Upper lobe of right lung (tissue), 1 donor: ENCODE measurements at regions not wholly inside any gene's neighbourhood (a gene's known extent, or its start where the extent isn't known, plus 50 kb on each side); places are given as distances from the start of the nearest gene placed in this dataset.

Experiments
- ATAC-seq: fragments of 200-7000 bp; cut with Tn5 transposase; one replicate; pipeline ENCODE4 v1.9.1; 2020; ENCODE audit warnings: mild to moderate bottlenecking, moderate library complexity
- DNase-seq: peaks from one replicate; pipeline ENCODE4 v3.0.0-alpha.2; 2020
- H3K27ac ChIP-seq: fragments of 200-600 bp; one replicate; pipeline ENCODE4 v1.8.0; 2022
- H3K27me3 ChIP-seq: fragments of 200-600 bp; one replicate; pipeline ENCODE4 v1.8.0; 2022; ENCODE audit warnings: mild to moderate bottlenecking
- H3K36me3 ChIP-seq: fragments of 200-600 bp; one replicate; pipeline ENCODE4 v1.8.0; 2022
- H3K4me1 ChIP-seq: fragments of 200-600 bp; one replicate; pipeline ENCODE4 v1.8.0; 2022
- H3K4me3 ChIP-seq: fragments of 200-600 bp; one replicate; pipeline ENCODE4 v1.8.0; 2022; ENCODE audit warnings: mild to moderate bottlenecking
- H3K9me3 ChIP-seq: fragments of 200-600 bp; one replicate; pipeline ENCODE4 v1.8.0; 2022
- CTCF ChIP-seq: fragments of 200-600 bp; IDR thresholded peaks from one replicate; pipeline ENCODE4 v1.8.0; 2022; ENCODE audit warnings: antibody characterized with exemption
- intact Hi-C: fragments of 100-400 bp; cut with DNase I; formaldehyde crosslinking; loops from one replicate; pipeline ENCODE4 v1.11.0; 2022
- donor health status: DM: no; HTN: yes; CAD: no; lungs with severe emphysema.

GRCh38 chr3:181581656-181582055, 130.1 kb upstream of the SOX2 start:
- no peaks in the 10 kb centered on the region for H3K9me3 ChIP-seq
- TF ChIP-seq CTCF, result no peak
- no peaks in the 10 kb centered on the region for H3K36me3 ChIP-seq
- intact Hi-C loops, result no loop called here
- no peak overlapping the region for H3K4me3 ChIP-seq
- H3K27me3 ChIP-seq, result no peaks in the 10 kb centered on the region
- no peaks in the 10 kb centered on the region for H3K4me1 ChIP-seq
- H3K27ac ChIP-seq, result no peak overlapping the region
- ATAC-seq, result no peak
- no peak for DNase-seq

GRCh38 chr3:181578743-181579142, 133.0 kb upstream of the SOX2 start:
- Histone ChIP-seq H3K4me3 (no peak overlapping the region), H3K9me3 (no peaks in the 10 kb centered on the region), H3K4me1 (no peaks in the 10 kb centered on the region), H3K36me3 (no peaks in the 10 kb centered on the region), H3K27ac (no peak overlapping the region), H3K27me3 (no peaks in the 10 kb centered on the region)
- intact Hi-C loops, result no loop called here
- ATAC-seq (no peak), DNase-seq (no peak)
- TF ChIP-seq CTCF, result no peak

- intact Hi-C loops, result no loop called here
- Histone ChIP-seq H3K4me3 (no peak overlapping the region), H3K27ac (no peak overlapping the region), H3K27me3 (no peaks in the 10 kb centered on the region), H3K4me1 (no peaks in the 10 kb centered on the region), H3K36me3 (no peaks in the 10 kb centered on the region), H3K9me3 (no peaks in the 10 kb centered on the region)
- DNase-seq, result no peak
- ATAC-seq, result no peak
- no peak for TF ChIP-seq CTCF
Observed at GRCh38 chr3:181572432-181572831, 139.3 kb upstream of the SOX2 start.

GRCh38 chr3:181570472-181570871, 141.3 kb upstream of the SOX2 start:
- H3K9me3 ChIP-seq, result no peaks in the 10 kb centered on the region
- no peaks in the 10 kb centered on the region for H3K4me1 ChIP-seq
- no peak for ATAC-seq
- H3K27ac ChIP-seq, result no peak overlapping the region
- no peak for DNase-seq
- TF ChIP-seq CTCF, result no peak
- H3K4me3 ChIP-seq, result no peak overlapping the region
- H3K36me3 ChIP-seq, result no peaks in the 10 kb centered on the region
- intact Hi-C loops, result no loop called here
- no peaks in the 10 kb centered on the region for H3K27me3 ChIP-seq

- no peak for TF ChIP-seq CTCF
- ATAC-seq, result no peak
- Histone ChIP-seq H3K4me1 (no peaks in the 10 kb centered on the region), H3K36me3 (no peaks in the 10 kb centered on the region), H3K9me3 (no peaks in the 10 kb centered on the region), H3K27me3 (no peaks in the 10 kb centered on the region), H3K4me3 (no peak overlapping the region), H3K27ac (no peak overlapping the region)
- intact Hi-C loops, result no loop called here
- DNase-seq, result no peak
Observed at GRCh38 chr3:181569356-181569940, 142.3 kb upstream of the SOX2 start.

GRCh38 chr3:181568693-181569092, 143.0 kb upstream of the SOX2 start:
- H3K27ac ChIP-seq, result no peak overlapping the region
- no peak for TF ChIP-seq CTCF
- no peak overlapping the region for H3K4me3 ChIP-seq
- DNase-seq, result no peak
- intact Hi-C loops, result no loop called here
- ATAC-seq, result no peak
- H3K4me1 ChIP-seq, result no peaks in the 10 kb centered on the region
- no peaks in the 10 kb centered on the region for H3K36me3 ChIP-seq
- no peaks in the 10 kb centered on the region for H3K9me3 ChIP-seq
- H3K27me3 ChIP-seq, result no peaks in the 10 kb centered on the region
